ENCODE measurements at regions not wholly inside any gene's neighbourhood (a gene's known extent, or its start where the extent isn't known, plus 50 kb on each side); places are given as distances from the start of the nearest gene placed in this dataset.

DNA sequence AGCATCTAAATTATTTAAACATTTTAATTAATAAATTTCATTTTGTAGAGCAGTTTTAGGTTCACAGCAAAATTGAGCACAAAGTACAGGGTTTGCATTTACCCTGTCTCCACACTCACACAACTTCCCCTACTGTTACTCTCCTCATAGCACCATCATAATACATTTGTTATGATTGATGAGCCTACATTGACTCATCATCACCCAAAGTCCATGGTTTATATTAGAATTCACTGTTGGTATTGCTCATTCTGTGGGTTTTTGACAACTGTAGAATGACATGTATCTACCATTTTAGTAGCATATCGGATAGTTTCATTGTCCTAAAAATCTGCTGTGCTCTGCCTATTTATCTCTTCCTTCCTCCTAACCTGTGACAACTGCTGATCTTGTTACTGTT, 411.1 kb upstream of the MPDZ start:
- H3K9ac ChIP-seq (ENCODE audit: low read length) = no peak overlapping the region
- no peak overlapping the region for H3K4me3 ChIP-seq (ENCODE audit: low read depth, low read length)
- H3K4me1 ChIP-seq (ENCODE audit: control insufficient read depth in 1 of 2, insufficient read depth in 2 of 2, low read length in 2 of 2) = no peaks in the 10 kb centered on the region
- no peak for DNase-seq
- no peak overlapping the region for H2AK5ac ChIP-seq (ENCODE audit: low read length)
- no peak overlapping the region for H3K23ac ChIP-seq (ENCODE audit: low read length)
- H3K18ac ChIP-seq (ENCODE audit: low read length) = no peak overlapping the region
- no peaks in the 10 kb centered on the region for H3K9me3 ChIP-seq (ENCODE audit: insufficient read depth, low read depth, low read length)
- H3K4ac ChIP-seq (ENCODE audit: low read depth, low read length) = no peak overlapping the region
- H3K27ac ChIP-seq (ENCODE audit: low read depth, low read length) = no peak overlapping the region
- H3K79me2 ChIP-seq (ENCODE audit: control insufficient read depth, insufficient read depth, low read length, poor library complexity) = no peaks in the 10 kb centered on the region
- no peaks in the 10 kb centered on the region for H3K27me3 ChIP-seq (ENCODE audit: insufficient read depth, low read length)
- H2BK5ac ChIP-seq (ENCODE audit: low read depth, low read length, poor library complexity) = no peak overlapping the region
- H3K4me2 ChIP-seq (ENCODE audit: low read length) = no peak overlapping the region
- no peak overlapping the region for H2BK12ac ChIP-seq (ENCODE audit: low read length)
- no peak overlapping the region for H4K8ac ChIP-seq (ENCODE audit: low read depth, low read length)
- H2BK120ac ChIP-seq (ENCODE audit: insufficient read depth, low read length, poor library complexity) = no peak overlapping the region
- WGBS (ENCODE audit: extremely low coverage, insufficient coverage, insufficient read length) = no CpG with 5 or more reads among the region's 1 CpG
- no peaks in the 10 kb centered on the region for H3K79me1 ChIP-seq (ENCODE audit: low read length)
- H3K36me3 ChIP-seq (ENCODE audit: control insufficient read depth in 1 of 2, insufficient read depth in 2 of 2, low read length in 2 of 2) = peaks cover 0 to 1% of the 10 kb centered on the region in 2 experiments
- no peak overlapping the region for H2AFZ ChIP-seq (ENCODE audit: insufficient read depth, low read length, poor library complexity)
- H4K91ac ChIP-seq (ENCODE audit: low read depth, low read length) = no peak overlapping the region
- no peak overlapping the region for H4K12ac ChIP-seq (ENCODE audit: low read depth, low read length)
- H3K14ac ChIP-seq (ENCODE audit: low read length) = no peak overlapping the region

DNA sequence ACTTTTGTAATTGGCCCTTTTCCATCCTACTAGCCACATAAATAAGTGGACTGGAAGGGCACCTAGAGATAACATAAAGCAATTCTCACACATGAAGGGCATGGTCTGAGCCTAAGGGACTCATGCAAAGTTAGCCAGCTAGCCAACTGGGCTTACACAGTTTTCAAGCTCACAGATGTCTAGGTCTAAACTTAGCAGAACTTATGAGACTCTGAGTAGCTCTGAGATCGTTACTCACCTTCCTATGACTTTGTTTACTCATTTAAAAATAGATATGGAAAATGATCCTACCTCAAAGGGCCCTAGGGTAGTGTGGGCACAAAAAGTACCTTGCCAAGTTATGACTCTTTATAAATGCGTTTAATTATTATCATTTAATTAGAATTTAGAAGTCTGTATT, 410.4 kb upstream of the MPDZ start:
- H3K79me1 ChIP-seq (ENCODE audit: low read length) = no peaks in the 10 kb centered on the region
- H2BK120ac ChIP-seq (ENCODE audit: insufficient read depth, low read length, poor library complexity) = no peak overlapping the region
- no peak overlapping the region for H3K4me2 ChIP-seq (ENCODE audit: low read length)
- H3K36me3 ChIP-seq (ENCODE audit: control insufficient read depth in 1 of 2, insufficient read depth in 2 of 2, low read length in 2 of 2) = peaks cover 0 to 2% of the 10 kb centered on the region in 2 experiments
- H3K23ac ChIP-seq (ENCODE audit: low read length) = no peak overlapping the region
- H3K79me2 ChIP-seq (ENCODE audit: control insufficient read depth, insufficient read depth, low read length, poor library complexity) = no peaks in the 10 kb centered on the region
- H3K18ac ChIP-seq (ENCODE audit: low read length) = no peak overlapping the region
- no peak overlapping the region for H2BK12ac ChIP-seq (ENCODE audit: low read length)
- no peak overlapping the region for H3K14ac ChIP-seq (ENCODE audit: low read length)
- DNase-seq = no peak
- no peaks in the 10 kb centered on the region for H3K9me3 ChIP-seq (ENCODE audit: insufficient read depth, low read depth, low read length)
- no peak overlapping the region for H4K12ac ChIP-seq (ENCODE audit: low read depth, low read length)
- no peaks in the 10 kb centered on the region for H3K27me3 ChIP-seq (ENCODE audit: insufficient read depth, low read length)
- H4K91ac ChIP-seq (ENCODE audit: low read depth, low read length) = no peak overlapping the region
- H3K4me1 ChIP-seq (ENCODE audit: control insufficient read depth in 1 of 2, insufficient read depth in 2 of 2, low read length in 2 of 2) = no peaks in the 10 kb centered on the region
- no peak overlapping the region for H2AK5ac ChIP-seq (ENCODE audit: low read length)
- no peak overlapping the region for H3K4ac ChIP-seq (ENCODE audit: low read depth, low read length)
- no peak overlapping the region for H4K8ac ChIP-seq (ENCODE audit: low read depth, low read length)
- H3K27ac ChIP-seq (ENCODE audit: low read depth, low read length) = no peak overlapping the region
- no CpG with 5 or more reads among the region's 2 CpGs for WGBS (ENCODE audit: extremely low coverage, insufficient coverage, insufficient read length)
- no peak overlapping the region for H2BK5ac ChIP-seq (ENCODE audit: low read depth, low read length, poor library complexity)
- H3K9ac ChIP-seq (ENCODE audit: low read length) = no peak overlapping the region
- no peak overlapping the region for H3K4me3 ChIP-seq (ENCODE audit: low read depth, low read length)
- H2AFZ ChIP-seq (ENCODE audit: insufficient read depth, low read length, poor library complexity) = no peak overlapping the region

- no peak overlapping the region for H3K9ac ChIP-seq (ENCODE audit: low read length)
- H3K36me3 ChIP-seq (ENCODE audit: control insufficient read depth in 1 of 2, insufficient read depth in 2 of 2, low read length in 2 of 2) = peaks cover 0 to 2% of the 10 kb centered on the region in 2 experiments
- H3K14ac ChIP-seq (ENCODE audit: low read length) = no peak overlapping the region
- no peak overlapping the region for H4K12ac ChIP-seq (ENCODE audit: low read depth, low read length)
- no peak overlapping the region for H2AFZ ChIP-seq (ENCODE audit: insufficient read depth, low read length, poor library complexity)
- no peak overlapping the region for H3K4me3 ChIP-seq (ENCODE audit: low read depth, low read length)
- H2AK5ac ChIP-seq (ENCODE audit: low read length) = no peak overlapping the region
- no peak overlapping the region for H2BK12ac ChIP-seq (ENCODE audit: low read length)
- no peaks in the 10 kb centered on the region for H3K79me2 ChIP-seq (ENCODE audit: control insufficient read depth, insufficient read depth, low read length, poor library complexity)
- H3K18ac ChIP-seq (ENCODE audit: low read length) = no peak overlapping the region
- H3K79me1 ChIP-seq (ENCODE audit: low read length) = no peaks in the 10 kb centered on the region
- H3K23ac ChIP-seq (ENCODE audit: low read length) = no peak overlapping the region
- no peak overlapping the region for H2BK120ac ChIP-seq (ENCODE audit: insufficient read depth, low read length, poor library complexity)
- no peak overlapping the region for H4K8ac ChIP-seq (ENCODE audit: low read depth, low read length)
- no peaks in the 10 kb centered on the region for H3K27me3 ChIP-seq (ENCODE audit: insufficient read depth, low read length)
- no peaks in the 10 kb centered on the region for H3K4me1 ChIP-seq (ENCODE audit: control insufficient read depth in 1 of 2, insufficient read depth in 2 of 2, low read length in 2 of 2)
- no peaks in the 10 kb centered on the region for H3K9me3 ChIP-seq (ENCODE audit: insufficient read depth, low read depth, low read length)
- no CpG with 5 or more reads among the region's 1 CpG for WGBS (ENCODE audit: extremely low coverage, insufficient coverage, insufficient read length)
- no peak overlapping the region for H3K4ac ChIP-seq (ENCODE audit: low read depth, low read length)
- peak in 1 of 2 donors; percentile 52 for DNase-seq
- H2BK5ac ChIP-seq (ENCODE audit: low read depth, low read length, poor library complexity) = no peak overlapping the region
- H3K4me2 ChIP-seq (ENCODE audit: low read length) = no peak overlapping the region
- no peak overlapping the region for H3K27ac ChIP-seq (ENCODE audit: low read depth, low read length)
- H4K91ac ChIP-seq (ENCODE audit: low read depth, low read length) = no peak overlapping the region
Measured at GRCh38 chr9:13688990-13689600, 409.6 kb upstream of the MPDZ start.

- Histone ChIP-seq H2BK12ac (ENCODE audit: low read length) (no peak overlapping the region), H2BK5ac (ENCODE audit: low read depth, low read length, poor library complexity) (no peak overlapping the region), H4K12ac (ENCODE audit: low read depth, low read length) (no peak overlapping the region), H3K18ac (ENCODE audit: low read length) (no peak overlapping the region), H2AFZ (ENCODE audit: insufficient read depth, low read length, poor library complexity) (no peak overlapping the region), H3K79me1 (ENCODE audit: low read length) (no peaks in the 10 kb centered on the region), H3K23ac (ENCODE audit: low read length) (no peak overlapping the region), H3K27me3 (ENCODE audit: insufficient read depth, low read length) (no peaks in the 10 kb centered on the region), H3K4me2 (ENCODE audit: low read length) (no peak overlapping the region), H3K14ac (ENCODE audit: low read length) (no peak overlapping the region), H3K4me1 (ENCODE audit: control insufficient read depth in 1 of 2, insufficient read depth in 2 of 2, low read length in 2 of 2) (no peaks in the 10 kb centered on the region), H3K36me3 (ENCODE audit: control insufficient read depth in 1 of 2, insufficient read depth in 2 of 2, low read length in 2 of 2) (peaks cover 0 to 2% of the 10 kb centered on the region in 2 experiments), H3K79me2 (ENCODE audit: control insufficient read depth, insufficient read depth, low read length, poor library complexity) (no peaks in the 10 kb centered on the region), H3K9ac (ENCODE audit: low read length) (no peak overlapping the region), H2BK120ac (ENCODE audit: insufficient read depth, low read length, poor library complexity) (no peak overlapping the region), H3K9me3 (ENCODE audit: insufficient read depth, low read depth, low read length) (no peaks in the 10 kb centered on the region), H4K8ac (ENCODE audit: low read depth, low read length) (no peak overlapping the region), H2AK5ac (ENCODE audit: low read length) (no peak overlapping the region), H4K91ac (ENCODE audit: low read depth, low read length) (no peak overlapping the region), H3K27ac (ENCODE audit: low read depth, low read length) (no peak overlapping the region), H3K4me3 (ENCODE audit: low read depth, low read length) (no peak overlapping the region), H3K4ac (ENCODE audit: low read depth, low read length) (no peak overlapping the region)
- no CpG with 5 or more reads among the region's 4 CpGs for WGBS (ENCODE audit: extremely low coverage, insufficient coverage, insufficient read length)
- peak; percentile 63 to 74 for DNase-seq
Measured at GRCh38 chr9:13688223-13688989, 408.9 kb upstream of the MPDZ start.
